ENCODE measurements at regions not wholly inside any gene's neighbourhood (a gene's known extent, or its start where the extent isn't known, plus 50 kb on each side); places are given as distances from the start of the nearest gene placed in this dataset.

- WGBS, 2 donors: 72 to 93% methylated on average over 3 of the region's 3 CpGs
- no peaks in the 10 kb centered on the region for H3K36me3 ChIP-seq (ENCODE audit: control insufficient read depth in 4 of 4, insufficient read depth in 4 of 4, low read length in 4 of 4)
Measured at GRCh38 chr13:84249463-84249862, 367.2 kb upstream of the SLITRK1 start.

GRCh38 chr13:84243340-84243739, 361.1 kb upstream of the SLITRK1 start:
- no peak for DNase-seq
- 69 to 81% methylated on average over 1 of the region's 1 CpG for WGBS, 2 donors
- TF ChIP-seq CTCF (IDR thresholded peaks at IDR 0.05; ENCODE audit: control extremely low read depth, extremely low read depth): no peak
- no peaks in the 10 kb centered on the region for H3K36me3 ChIP-seq (ENCODE audit: control insufficient read depth in 4 of 4, insufficient read depth in 4 of 4, low read length in 4 of 4)
- H3K27me3 ChIP-seq (ENCODE audit: control insufficient read depth in 3 of 3, insufficient read depth in 3 of 3, low read length in 2 of 3): no peaks in the 10 kb centered on the region
- H3K9ac ChIP-seq (ENCODE audit: insufficient read depth in 1 of 2, low read length in 2 of 2): no peak overlapping the region
- H3K4me1 ChIP-seq (ENCODE audit: control insufficient read depth in 5 of 5, insufficient read depth in 5 of 5, low read length in 5 of 5): no peaks in the 10 kb centered on the region
- no peaks in the 10 kb centered on the region for H3K9me3 ChIP-seq (ENCODE audit: control insufficient read depth in 4 of 4, insufficient read depth in 3 of 4, low read length in 3 of 4)
- no peak overlapping the region for H3K27ac ChIP-seq (ENCODE audit: low read depth in 1 of 2, low read length in 1 of 2)
- H3K4me3 ChIP-seq: no peak overlapping the region
- no peak for ATAC-seq (ENCODE audit: insufficient read depth, low FRiP score)

More at GRCh38 chr13:84249463-84249862, 367.2 kb upstream of the SLITRK1 start:
- no peaks in the 10 kb centered on the region for H3K4me1 ChIP-seq (ENCODE audit: control insufficient read depth in 5 of 5, insufficient read depth in 5 of 5, low read length in 5 of 5)
- H3K4me3 ChIP-seq: no peak overlapping the region
- H3K9ac ChIP-seq (ENCODE audit: insufficient read depth in 1 of 2, low read length in 2 of 2): no peak overlapping the region
- peaks cover 0 to 3% (median 1%) of the 10 kb centered on the region in 4 donors for H3K9me3 ChIP-seq (ENCODE audit: control insufficient read depth in 4 of 4, insufficient read depth in 3 of 4, low read length in 3 of 4)
- no peak for TF ChIP-seq CTCF (IDR thresholded peaks at IDR 0.05; ENCODE audit: control extremely low read depth, extremely low read depth)
- no peak for ATAC-seq (ENCODE audit: insufficient read depth, low FRiP score)
- DNase-seq: no peak
- no peaks in the 10 kb centered on the region for H3K27me3 ChIP-seq (ENCODE audit: control insufficient read depth in 3 of 3, insufficient read depth in 3 of 3, low read length in 2 of 3)
- H3K27ac ChIP-seq (ENCODE audit: low read depth in 1 of 2, low read length in 1 of 2): no peak overlapping the region

- Histone ChIP-seq H3K9me3 (ENCODE audit: control insufficient read depth in 4 of 4, insufficient read depth in 3 of 4, low read length in 3 of 4) (no peaks in the 10 kb centered on the region), H3K36me3 (ENCODE audit: control insufficient read depth in 4 of 4, insufficient read depth in 4 of 4, low read length in 4 of 4) (no peaks in the 10 kb centered on the region), H3K4me3 (no peak overlapping the region), H3K27ac (ENCODE audit: low read depth in 1 of 2, low read length in 1 of 2) (no peak overlapping the region), H3K27me3 (ENCODE audit: control insufficient read depth in 3 of 3, insufficient read depth in 3 of 3, low read length in 2 of 3) (no peaks in the 10 kb centered on the region), H3K4me1 (ENCODE audit: control insufficient read depth in 5 of 5, insufficient read depth in 5 of 5, low read length in 5 of 5) (no peaks in the 10 kb centered on the region), H3K9ac (ENCODE audit: insufficient read depth in 1 of 2, low read length in 2 of 2) (no peak overlapping the region)
- no peak for ATAC-seq (ENCODE audit: insufficient read depth, low FRiP score)
- DNase-seq: no peak
- TF ChIP-seq CTCF (IDR thresholded peaks at IDR 0.05; ENCODE audit: control extremely low read depth, extremely low read depth): no peak
- WGBS, 2 donors: 94 to 98% methylated on average over 1 of the region's 1 CpG
Measured at GRCh38 chr13:84239032-84239431, 356.8 kb upstream of the SLITRK1 start.

- H3K27ac ChIP-seq (ENCODE audit: low read depth in 1 of 2, low read length in 1 of 2): no peak overlapping the region
- TF ChIP-seq CTCF (IDR thresholded peaks at IDR 0.05; ENCODE audit: control extremely low read depth, extremely low read depth): no peak
- no peaks in the 10 kb centered on the region for H3K9me3 ChIP-seq (ENCODE audit: control insufficient read depth in 4 of 4, insufficient read depth in 3 of 4, low read length in 3 of 4)
- WGBS, 2 donors: 78 to 91% methylated on average over 1 of the region's 1 CpG
- no peaks in the 10 kb centered on the region for H3K4me1 ChIP-seq (ENCODE audit: control insufficient read depth in 5 of 5, insufficient read depth in 5 of 5, low read length in 5 of 5)
- H3K9ac ChIP-seq (ENCODE audit: insufficient read depth in 1 of 2, low read length in 2 of 2): no peak overlapping the region
- no peaks in the 10 kb centered on the region for H3K36me3 ChIP-seq (ENCODE audit: control insufficient read depth in 4 of 4, insufficient read depth in 4 of 4, low read length in 4 of 4)
- no peak overlapping the region for H3K4me3 ChIP-seq
- DNase-seq (no peak), ATAC-seq (ENCODE audit: insufficient read depth, low FRiP score) (no peak)
- no peaks in the 10 kb centered on the region for H3K27me3 ChIP-seq (ENCODE audit: control insufficient read depth in 3 of 3, insufficient read depth in 3 of 3, low read length in 2 of 3)
Measured at GRCh38 chr13:84238381-84238780, 356.1 kb upstream of the SLITRK1 start.

All from lung (tissue), 11 donors.